Panc1 (cell line): ENCODE measurements at regions not wholly inside any gene's neighbourhood (a gene's known extent, or its start where the extent isn't known, plus 50 kb on each side); places are given as distances from the start of the nearest gene placed in this dataset.

Source experiments
- ATAC-seq: fragments of 200-7000 bp; cut with Tn5 transposase; 2 replicates; pipeline ENCODE4 v1.9.1; 2020; ENCODE audit warnings: mild to moderate bottlenecking, moderate library complexity
- BruUV-seq: library from RNA; stranded (reverse); fragments of 400-500 nt; replicated peaks from 2 replicates; lab custom pipeline; 2021; lab: Mats Ljungman, UMichigan
- CTCF ChIA-PET: fragments of 300-600 bp; sonication (Branson Sonifier 250); formaldehyde crosslinking; loops from one replicate; lab custom pipeline; 2022; ENCODE audit warnings: antibody characterized with exemption; lab: Charles Lee
- POLR2A ChIA-PET: fragments of 300-600 bp; sonication (Branson Sonifier 250); formaldehyde crosslinking; loops from one replicate; lab custom pipeline; 2022; ENCODE audit warnings: antibody characterized with exemption; lab: Charles Lee
- DNase-seq: peaks from one replicate; pipeline ENCODE4 v3.0.0-alpha.2; 2010; ENCODE audit warnings: low read depth, low spot score
- H3K27ac ChIP-seq: 2 replicates; pipeline ENCODE4 v1.5.1; 2011; ENCODE audit warnings: mild to moderate bottlenecking, low read length, inconsistent platforms
- H3K27me3 ChIP-seq: fragments of 200-500 bp; sonication (Bioruptor generic); 2 replicates; pipeline ENCODE4 v1.6.0; 2014; ENCODE audit warnings: low read length, inconsistent platforms; ENCODE audit not compliant: control insufficient read depth, insufficient read depth
- H3K36me3 ChIP-seq: fragments of 200-500 bp; sonication (Bioruptor generic); 2 replicates; pipeline ENCODE4 v1.5.1; 2014; ENCODE audit warnings: inconsistent platforms, mild to moderate bottlenecking, low read length, moderate library complexity; ENCODE audit not compliant: control insufficient read depth, insufficient read depth
- H3K4me1 ChIP-seq: 2 replicates; pipeline ENCODE4 v1.5.1; 2011; ENCODE audit warnings: inconsistent platforms, mild to moderate bottlenecking, low read length, moderate library complexity; ENCODE audit not compliant: control insufficient read depth, insufficient read depth
- H3K4me3 ChIP-seq, 2 experiments: 2 replicates each; pipeline ENCODE4 v1.5.1; 2011 to 2012; ENCODE audit warnings: low read depth in 2 of 2, low read length in 2 of 2, mild to moderate bottlenecking in 2 of 2, inconsistent platforms in 1 of 2, moderate library complexity in 1 of 2
- H3K9me3 ChIP-seq: fragments of 200-500 bp; sonication (Bioruptor generic); 2 replicates; pipeline ENCODE4 v1.5.1; 2014; ENCODE audit warnings: low read depth, mild to moderate bottlenecking, inconsistent platforms, low read length, moderate library complexity; ENCODE audit not compliant: control insufficient read depth, insufficient read depth
- CTCF ChIP-seq: fragments of 450-650 bp; IDR thresholded peaks from 2 replicates; pipeline ENCODE4 v1.5.1; 2017; ENCODE audit warnings: mild to moderate bottlenecking
- POLR2AphosphoS5 ChIP-seq: IDR thresholded peaks from 2 replicates; pipeline ENCODE4 v1.6.1; 2012; ENCODE audit warnings: mild to moderate bottlenecking, low read depth, low read length, moderate library complexity
- REST ChIP-seq, 2 experiments: IDR thresholded peaks; 2 replicates each; pipeline ENCODE4 v1.6.1; 2011 to 2012; ENCODE audit warnings: low read depth in 2 of 2, control low read depth in 1 of 2, low read length in 1 of 2, mild to moderate bottlenecking in 1 of 2, moderate library complexity in 1 of 2; ENCODE audit not compliant: insufficient read depth in 1 of 2
- SIN3A ChIP-seq: IDR thresholded peaks from 2 replicates; pipeline ENCODE4 v1.6.1; 2012; ENCODE audit warnings: low read depth, mild to moderate bottlenecking, low read length, moderate library complexity, borderline replicate concordance; ENCODE audit not compliant: insufficient read depth
- TCF7L2 ChIP-seq: IDR thresholded peaks from 2 replicates; pipeline ENCODE4 v1.6.1; 2011; ENCODE audit warnings: mild to moderate bottlenecking, low read depth, low read length, inconsistent platforms
- in situ Hi-C: cut with HindIII; loops from 2 replicates; pipeline ENCODE4 v1.10.0; 2016; ENCODE audit warnings: low sequenced_read_pairs, low pct_unique_long_range_greater_than_20kb
- intact Hi-C: fragments of 100-400 bp; cut with micrococcal nuclease; formaldehyde crosslinking; loops from one replicate; pipeline ENCODE4 v1.10.0; 2022; ENCODE audit not compliant: unreplicated experiment

DNA sequence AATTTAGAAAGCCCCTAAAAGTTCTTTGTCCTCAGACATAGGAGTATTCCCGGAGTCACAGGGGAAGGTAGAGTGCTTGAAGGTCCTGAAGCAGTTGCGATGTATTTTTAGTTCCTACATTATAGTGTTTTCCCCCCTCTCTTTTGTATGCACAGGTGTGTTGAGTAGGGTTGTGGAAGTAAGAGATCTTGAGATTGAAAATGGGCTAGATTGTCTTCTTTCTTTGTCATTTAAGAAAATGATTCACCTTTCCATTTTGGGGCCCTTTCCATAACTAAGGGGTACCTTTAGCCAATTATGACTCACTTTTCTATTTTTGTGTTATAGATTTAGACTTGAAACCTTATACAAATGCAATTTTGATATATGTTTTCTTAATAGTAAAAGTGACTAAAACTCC is 75.8 kb upstream of the AFF2 start:
- DNase-seq (no peak), ATAC-seq (no peak)
- BruUV-seq: no TSS peak
- no peaks in the 10 kb centered on the region for H3K36me3 ChIP-seq
- POLR2A ChIA-PET: no interaction called here
- intact Hi-C loops: no loop called here
- H3K4me3 ChIP-seq: no peak overlapping the region
- H3K27ac ChIP-seq: no peak overlapping the region
- in situ Hi-C loops: no loop called here
- H3K9me3 ChIP-seq: no peaks in the 10 kb centered on the region
- TF ChIP-seq SIN3A: no peak
- TF ChIP-seq POLR2AphosphoS5: no peak
- no peak for TF ChIP-seq CTCF
- TF ChIP-seq REST (IDR thresholded peaks at IDR 0.05; ENCODE audit: insufficient read depth in 1 of 2, low read depth in 2 of 2, low read length in 1 of 2): no peak
- TF ChIP-seq TCF7L2: no peak
- CTCF ChIA-PET: no interaction called here
- no peaks in the 10 kb centered on the region for H3K4me1 ChIP-seq
- no peaks in the 10 kb centered on the region for H3K27me3 ChIP-seq

GRCh38 chrX:148426467-148426866 is 74.0 kb upstream of the AFF2 start:
- intact Hi-C loops: no loop called here
- no peaks in the 10 kb centered on the region for H3K27me3 ChIP-seq
- no peak overlapping the region for H3K4me3 ChIP-seq
- no peaks in the 10 kb centered on the region for H3K36me3 ChIP-seq
- no peak overlapping the region for H3K27ac ChIP-seq
- H3K9me3 ChIP-seq: no peaks in the 10 kb centered on the region
- no peak for DNase-seq
- ATAC-seq: no peak
- H3K4me1 ChIP-seq: no peaks in the 10 kb centered on the region
- POLR2A ChIA-PET: no interaction called here
- no TSS peak for BruUV-seq
- in situ Hi-C loops: no loop called here
- TF ChIP-seq REST (IDR thresholded peaks at IDR 0.05; ENCODE audit: insufficient read depth in 1 of 2, low read depth in 2 of 2, low read length in 1 of 2) (no peak), POLR2AphosphoS5 (no peak), TCF7L2 (no peak), CTCF (no peak)
- CTCF ChIA-PET: no interaction called here
